GM12874 (cell line): ENCODE measurements at regions not wholly inside any gene's neighbourhood (a gene's known extent, or its start where the extent isn't known, plus 50 kb on each side); places are given as distances from the start of the nearest gene placed in this dataset.

Experiments
- TF ChIP-seq, protein P1 (sequence below): IDR thresholded peaks from 2 replicates; pipeline ENCODE4 v1.5.1; 2011; ENCODE audit warnings: low read depth, mild to moderate bottlenecking, control low read depth, low read length, moderate library complexity; ENCODE audit not compliant: insufficient read depth

DNA sequence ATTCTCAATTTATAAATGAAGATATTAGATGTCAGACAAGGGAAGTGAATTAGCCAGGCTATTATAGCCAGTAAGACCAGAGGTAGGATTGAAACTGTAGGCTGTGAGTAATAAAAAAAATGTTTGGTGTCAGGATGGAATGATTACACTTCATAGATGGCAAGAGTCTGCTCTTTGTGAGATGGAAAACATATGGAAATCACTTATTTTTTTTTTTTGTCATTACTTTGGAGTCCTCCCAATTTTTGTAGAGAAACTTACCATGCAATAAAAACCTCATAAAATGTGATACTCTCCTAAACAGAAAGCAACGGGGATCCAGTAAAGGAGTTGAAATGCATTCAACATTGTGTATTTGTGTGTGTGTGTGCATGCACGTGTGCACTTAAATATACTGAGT, 532.7 kb upstream of the CDH8 start:
- TF ChIP-seq, protein P1, sequence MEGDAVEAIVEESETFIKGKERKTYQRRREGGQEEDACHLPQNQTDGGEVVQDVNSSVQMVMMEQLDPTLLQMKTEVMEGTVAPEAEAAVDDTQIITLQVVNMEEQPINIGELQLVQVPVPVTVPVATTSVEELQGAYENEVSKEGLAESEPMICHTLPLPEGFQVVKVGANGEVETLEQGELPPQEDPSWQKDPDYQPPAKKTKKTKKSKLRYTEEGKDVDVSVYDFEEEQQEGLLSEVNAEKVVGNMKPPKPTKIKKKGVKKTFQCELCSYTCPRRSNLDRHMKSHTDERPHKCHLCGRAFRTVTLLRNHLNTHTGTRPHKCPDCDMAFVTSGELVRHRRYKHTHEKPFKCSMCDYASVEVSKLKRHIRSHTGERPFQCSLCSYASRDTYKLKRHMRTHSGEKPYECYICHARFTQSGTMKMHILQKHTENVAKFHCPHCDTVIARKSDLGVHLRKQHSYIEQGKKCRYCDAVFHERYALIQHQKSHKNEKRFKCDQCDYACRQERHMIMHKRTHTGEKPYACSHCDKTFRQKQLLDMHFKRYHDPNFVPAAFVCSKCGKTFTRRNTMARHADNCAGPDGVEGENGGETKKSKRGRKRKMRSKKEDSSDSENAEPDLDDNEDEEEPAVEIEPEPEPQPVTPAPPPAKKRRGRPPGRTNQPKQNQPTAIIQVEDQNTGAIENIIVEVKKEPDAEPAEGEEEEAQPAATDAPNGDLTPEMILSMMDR, result no peak

DNA sequence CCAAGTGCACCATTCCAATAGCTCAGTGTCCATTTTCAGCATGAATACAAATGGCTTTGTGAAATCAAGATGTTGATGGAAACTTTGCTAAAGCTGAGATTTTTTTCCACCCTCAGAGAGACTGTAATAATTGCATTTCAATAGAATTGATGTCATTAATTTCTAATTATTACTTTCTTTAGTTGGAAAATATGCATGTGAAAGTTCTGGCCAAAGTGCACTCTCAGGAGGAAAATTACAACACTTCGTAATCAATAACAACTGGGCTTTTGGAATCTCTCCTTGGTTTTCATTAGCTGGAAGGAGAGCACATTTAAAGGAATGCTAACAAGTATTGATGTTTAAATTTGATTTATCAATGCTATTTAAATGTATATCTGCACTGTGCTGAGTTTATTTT, 529.5 kb upstream of the CDH8 start:
- TF ChIP-seq, protein P1, result no peak

DNA sequence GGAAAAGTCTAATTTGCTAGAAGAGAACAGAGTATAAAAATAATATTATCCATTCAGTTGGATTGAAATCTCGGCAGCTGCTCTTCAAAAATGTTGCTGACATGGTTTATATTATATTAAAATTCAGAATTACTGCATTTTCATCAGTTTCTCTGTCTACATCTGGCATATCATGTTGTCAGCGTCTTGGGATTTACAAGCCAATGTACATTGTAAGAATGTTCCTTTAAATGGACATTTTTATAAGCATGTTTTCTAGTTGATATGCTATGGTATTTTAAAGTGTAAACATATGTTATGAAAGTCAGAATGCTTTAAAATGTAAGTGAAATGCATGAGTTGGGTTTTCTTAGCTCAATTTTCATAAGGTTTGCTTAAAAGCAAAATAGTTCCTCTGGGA, 528.1 kb upstream of the CDH8 start:
- TF ChIP-seq, protein P1, result no peak

DNA sequence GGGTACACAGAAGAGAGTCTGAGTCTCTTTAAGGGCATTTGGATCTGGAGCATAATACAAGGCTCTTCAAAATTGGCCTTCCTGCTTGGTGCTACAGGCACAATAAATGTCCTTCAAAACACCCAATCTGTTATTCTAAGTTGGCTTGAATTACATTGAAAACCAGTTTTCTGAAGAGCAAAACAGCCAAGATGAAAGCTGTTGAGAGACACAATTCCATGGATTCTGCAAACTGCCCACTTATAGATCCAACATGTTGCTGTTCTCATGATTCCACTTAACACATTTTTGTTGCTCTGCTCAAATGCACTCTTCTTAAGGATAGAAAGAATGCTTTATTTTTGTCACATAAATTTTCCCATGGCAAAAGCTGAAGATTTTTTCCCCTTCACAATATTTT, 525.9 kb upstream of the CDH8 start:
- TF ChIP-seq, protein P1, result no peak

DNA sequence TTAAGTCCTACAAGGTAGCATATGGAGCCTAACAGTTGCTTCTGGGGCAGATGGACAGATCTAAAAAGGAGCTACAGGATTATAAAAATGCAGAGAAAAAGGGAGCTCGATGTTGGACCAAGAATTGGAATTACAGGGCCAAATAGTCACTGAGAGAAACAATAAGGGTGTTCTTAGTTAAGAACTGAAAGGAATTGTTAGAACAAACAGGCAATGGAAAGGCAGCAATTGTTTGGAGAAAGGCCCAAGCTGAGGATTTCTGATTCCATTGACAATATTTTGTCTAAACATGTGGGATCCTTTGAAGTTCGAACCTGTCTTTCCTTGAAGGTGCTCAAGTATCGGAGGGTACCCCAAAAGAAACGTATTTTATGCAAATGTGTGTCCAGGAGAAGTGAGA, 513.6 kb upstream of the CDH8 start:
- TF ChIP-seq, protein P1, result no peak

DNA sequence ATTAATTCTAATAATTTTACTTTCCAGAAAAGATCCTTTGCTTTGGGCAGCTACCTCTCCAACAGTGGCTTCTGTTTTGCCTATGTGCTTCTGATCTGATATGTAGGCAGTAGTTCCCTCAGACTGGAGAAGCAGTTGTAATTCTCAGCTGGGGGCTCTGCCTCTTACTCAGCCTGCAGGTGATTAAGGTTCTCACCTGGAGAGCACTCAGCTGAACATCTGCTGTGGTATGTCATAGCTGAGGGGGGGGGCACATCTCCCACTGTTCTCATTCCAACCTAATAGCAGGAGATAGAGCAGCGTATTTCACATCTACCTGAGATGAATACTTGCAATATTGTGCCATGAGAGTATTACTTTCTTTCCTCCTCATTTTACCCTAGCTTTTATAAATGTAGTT, 511.9 kb upstream of the CDH8 start:
- TF ChIP-seq, protein P1, result no peak

DNA sequence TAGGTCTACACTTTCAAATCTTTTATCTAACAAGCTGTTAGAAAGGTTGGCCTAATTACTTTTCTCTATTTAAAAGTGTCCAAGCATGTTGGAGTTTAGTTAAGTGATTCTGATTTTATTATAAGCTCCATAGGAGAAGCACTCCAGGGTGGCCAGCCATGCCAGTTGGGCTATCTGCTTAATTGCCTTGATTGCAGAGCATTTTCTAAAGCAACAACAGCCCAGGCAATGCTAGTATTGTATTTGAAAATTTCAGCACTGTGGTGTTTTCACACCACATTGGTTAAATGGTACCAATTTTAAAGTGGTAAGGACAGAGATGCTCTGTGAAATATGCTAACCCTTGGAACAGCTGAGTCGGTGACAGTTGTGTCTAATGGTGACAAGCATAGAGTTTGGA, 510.5 kb upstream of the CDH8 start:
- TF ChIP-seq, protein P1, result no peak

DNA sequence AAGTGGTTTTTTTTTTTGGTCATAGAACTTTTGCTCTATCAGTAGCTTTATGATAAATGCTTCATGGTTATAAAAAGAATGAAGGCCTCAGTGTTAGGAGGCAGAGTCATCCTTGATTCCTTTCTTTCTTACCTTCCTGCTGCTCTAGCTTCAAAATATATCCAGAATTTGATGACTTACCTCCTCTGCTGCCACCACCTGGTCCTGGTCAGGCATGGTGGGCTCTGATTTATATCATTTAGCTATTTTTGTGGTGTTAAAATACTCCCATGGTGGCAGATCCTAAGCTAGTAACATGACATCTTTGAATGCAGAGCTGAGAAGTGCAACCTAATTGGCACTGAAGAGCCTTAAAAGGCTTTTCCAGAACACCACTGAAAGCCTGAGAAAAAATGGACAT, 508.8 kb upstream of the CDH8 start:
- TF ChIP-seq, protein P1, result no peak
